ENCODE measurements at regions not wholly inside any gene's neighbourhood (a gene's known extent, or its start where the extent isn't known, plus 50 kb on each side); places are given as distances from the start of the nearest gene placed in this dataset.
"Not testable (repeated sequence)": the region's sequence is repeated elsewhere in the genome, so short reads cannot be mapped to it uniquely, and the experiment has no call there.

- H3K27me3 ChIP-seq = no peaks in the 10 kb centered on the region
- H3K36me3 ChIP-seq = no peaks in the 10 kb centered on the region
- H3K4me1 ChIP-seq = no peaks in the 10 kb centered on the region
- no peak overlapping the region for H3K4me3 ChIP-seq
- H3K27ac ChIP-seq = no peak overlapping the region
- TF ChIP-seq POLR2A (IDR thresholded peaks at IDR 0.05) (no peak), POLR2AphosphoS5 (IDR thresholded peaks at IDR 0.05; ENCODE audit: insufficient read depth in 1 of 2, low read depth in 1 of 2) (no peak), CTCF (IDR thresholded peaks at IDR 0.05) (no peak)
- DNase-seq (ENCODE audit: extremely low spot score in 2 of 2) = no peak
- intact Hi-C loops (cut with DNase I) = no loop called here
- no peaks in the 10 kb centered on the region for H3K9me3 ChIP-seq
These were observed 221.8 kb downstream of the TMEM121 start for GRCh38 chr14:105748204-105748578.

DNA sequence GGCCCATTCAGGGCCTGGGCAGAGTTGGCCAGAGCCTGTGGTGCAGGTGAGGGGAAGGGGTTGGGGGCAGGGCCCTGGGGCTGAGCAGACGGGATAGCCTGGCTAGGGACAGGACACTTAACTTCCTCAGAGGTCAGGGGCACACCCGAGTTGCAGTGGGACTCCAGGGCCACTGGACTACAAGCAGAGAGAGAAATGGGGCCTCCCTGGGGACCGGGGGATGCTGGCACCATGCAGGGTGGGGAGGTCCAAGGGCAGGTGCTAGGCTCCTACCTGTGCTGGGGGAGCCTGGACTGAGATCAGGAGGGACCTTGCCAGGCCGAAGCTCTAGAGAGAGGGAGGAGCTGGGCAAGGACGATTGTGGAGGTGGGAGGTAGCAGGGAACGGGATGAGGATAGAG, 222.3 kb downstream of the TMEM121 start:
- H3K4me3 ChIP-seq; DNase-seq (ENCODE audit: extremely low spot score in 2 of 2); H3K36me3 ChIP-seq; H3K4me1 ChIP-seq; intact Hi-C loops (cut with DNase I); H3K27ac ChIP-seq; H3K27me3 ChIP-seq; H3K9me3 ChIP-seq: not testable (repeated sequence)

- H3K27me3 ChIP-seq; H3K4me1 ChIP-seq; H3K36me3 ChIP-seq; intact Hi-C loops (cut with DNase I); H3K4me3 ChIP-seq; DNase-seq (ENCODE audit: extremely low spot score in 2 of 2); H3K27ac ChIP-seq; H3K9me3 ChIP-seq: not testable (repeated sequence)
These were observed 223.6 kb downstream of the TMEM121 start for GRCh38 chr14:105749870-105750541.

DNA sequence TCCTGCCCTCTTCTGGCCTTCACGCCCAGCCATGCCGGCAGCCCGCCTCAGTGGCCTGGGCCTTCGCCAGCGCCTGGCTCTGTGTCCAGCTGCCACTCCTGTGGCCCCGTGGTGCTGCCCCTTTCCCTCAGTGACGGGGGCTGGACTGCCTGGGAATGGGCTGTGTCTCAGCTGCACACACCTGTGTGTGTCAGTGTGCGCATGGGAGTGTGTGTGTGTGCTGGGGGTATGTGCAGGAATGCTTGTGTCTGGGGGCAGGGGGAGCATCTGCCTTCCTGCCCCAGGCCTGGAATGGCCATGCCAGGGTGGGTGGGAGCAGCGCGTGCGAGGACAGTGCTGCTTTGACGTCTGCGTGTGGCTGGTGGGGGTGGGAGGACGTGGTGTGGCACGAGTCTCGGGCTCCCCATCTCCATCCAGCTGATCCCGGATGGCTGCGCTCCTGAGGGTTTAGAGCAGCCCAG, 224.9 kb downstream of the TMEM121 start:
- H3K9me3 ChIP-seq; H3K4me1 ChIP-seq; H3K27ac ChIP-seq; intact Hi-C loops (cut with DNase I); H3K36me3 ChIP-seq; H3K27me3 ChIP-seq; H3K4me3 ChIP-seq: not testable (repeated sequence)
- peak; percentile 22 to 79 for DNase-seq (ENCODE audit: extremely low spot score in 2 of 2)

- DNase-seq (ENCODE audit: extremely low spot score in 2 of 2); H3K27me3 ChIP-seq; H3K4me3 ChIP-seq; H3K9me3 ChIP-seq; H3K4me1 ChIP-seq; intact Hi-C loops (cut with DNase I); H3K36me3 ChIP-seq; H3K27ac ChIP-seq: not testable (repeated sequence)
These were observed 226.0 kb downstream of the TMEM121 start for GRCh38 chr14:105752420-105752819.

DNA sequence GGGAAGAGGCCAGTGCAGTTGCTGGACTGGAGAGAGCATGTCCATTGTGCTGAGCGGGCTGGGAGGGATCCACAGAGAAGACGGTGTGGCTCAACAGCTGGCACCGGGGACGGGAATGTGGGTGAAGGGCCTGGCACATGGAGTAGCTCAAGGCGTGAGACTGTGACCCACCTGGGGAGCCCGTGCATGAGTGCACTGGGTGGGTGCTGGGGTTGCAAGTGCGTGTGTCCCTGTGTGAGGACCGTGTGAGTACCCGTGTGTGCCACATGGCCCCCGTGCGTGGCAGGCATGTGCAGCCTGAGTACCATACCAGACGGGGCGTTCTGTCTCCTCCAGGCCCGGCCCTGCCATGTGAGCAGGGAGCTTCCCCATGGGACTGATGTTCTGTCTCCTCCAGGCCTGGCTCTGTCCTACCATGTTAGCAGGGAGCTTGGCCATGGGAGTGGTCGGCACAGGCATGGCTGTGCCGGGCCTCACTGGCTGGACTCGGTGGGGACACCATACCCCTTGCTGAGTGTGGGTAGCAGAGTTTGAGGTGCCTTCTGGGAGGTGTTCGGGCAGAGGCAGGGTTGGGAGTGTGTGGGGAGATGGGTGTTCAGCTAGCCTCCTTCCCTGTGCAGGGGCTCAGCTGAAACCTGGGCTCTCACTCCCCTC, 234.4 kb downstream of the TMEM121 start:
- H3K4me1 ChIP-seq = no peaks in the 10 kb centered on the region
- no peak for TF ChIP-seq POLR2AphosphoS5 (IDR thresholded peaks at IDR 0.05; ENCODE audit: insufficient read depth in 1 of 2, low read depth in 1 of 2)
- no peak for TF ChIP-seq POLR2A (IDR thresholded peaks at IDR 0.05)
- no peak for TF ChIP-seq CTCF (IDR thresholded peaks at IDR 0.05)
- no peaks in the 10 kb centered on the region for H3K9me3 ChIP-seq
- no peak overlapping the region for H3K27ac ChIP-seq
- no peaks in the 10 kb centered on the region for H3K27me3 ChIP-seq
- intact Hi-C loops (cut with DNase I) = loop anchor here (2.0 kb wide), 1 partner anchor 144 kb away; no protein-coding TSS in a partner anchor
- no peaks in the 10 kb centered on the region for H3K36me3 ChIP-seq
- H3K4me3 ChIP-seq = no peak overlapping the region
- peak in 1 of 2 donors; percentile 96 for DNase-seq (ENCODE audit: extremely low spot score in 2 of 2)

DNA sequence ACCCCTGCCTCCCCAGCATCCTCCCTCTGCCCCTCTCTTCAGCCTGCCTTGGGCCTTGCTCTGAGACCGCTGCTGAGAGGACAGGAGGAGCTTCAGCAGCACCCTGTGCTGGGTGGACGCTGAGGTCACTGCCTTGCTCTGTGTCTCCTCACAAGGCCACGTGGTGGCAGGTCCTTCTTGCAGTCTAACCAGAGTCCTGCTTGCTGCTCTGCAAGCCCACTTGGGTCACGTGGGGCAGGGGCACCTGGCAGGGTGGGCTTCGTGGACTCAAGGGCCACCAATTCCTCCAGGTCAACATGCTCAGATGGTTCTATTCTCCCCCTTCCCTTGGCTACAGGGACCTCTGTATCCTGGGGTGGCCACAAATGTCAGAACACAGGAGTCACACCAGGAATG, 235.0 kb downstream of the TMEM121 start:
- not testable (repeated sequence) for H3K27me3 ChIP-seq; H3K27ac ChIP-seq; DNase-seq (ENCODE audit: extremely low spot score in 2 of 2); H3K4me3 ChIP-seq; H3K36me3 ChIP-seq; H3K4me1 ChIP-seq; H3K9me3 ChIP-seq
- intact Hi-C loops (cut with DNase I) = loop anchor here (2.0 kb wide), 1 partner anchor 145 kb away; no protein-coding TSS in a partner anchor
